Activated T-cell treated with anti-CD3 and anti-CD28 coated beads, Interleukin-2, amount 50 U/mL, for 72 hours (primary cell): ENCODE measurements at regions not wholly inside any gene's neighbourhood (a gene's known extent, or its start where the extent isn't known, plus 50 kb on each side); places are given as distances from the start of the nearest gene placed in this dataset.

Source experiments
- ATAC-seq, 2 donors: fragments of 150-1000 bp; cut with Tn5 transposase; replicated peaks in 1 of 2; 2 replicates each; pipeline ENCODE4 v1.10.0; 2021; ENCODE audit warnings: moderate library complexity in 2 of 2, mild to moderate bottlenecking in 1 of 2
- DNase-seq, 2 donors: peaks; one replicate each; pipeline ENCODE4 v3.0.0; 2021 to 2022; ENCODE audit warnings: mixed read lengths in 1 of 2
- H3K27ac Mint-ChIP-seq: one replicate; pipeline ENCODE4 v1.8.0; 2022; ENCODE audit warnings: mild to moderate bottlenecking, moderate library complexity, mixed read lengths
- H3K27me3 Mint-ChIP-seq: one replicate; pipeline ENCODE4 v1.8.0; 2022; ENCODE audit warnings: low read depth, mixed read lengths
- H3K36me3 Mint-ChIP-seq, 2 donors: one replicate each; pipeline ENCODE4 v1.8.0; 2022; ENCODE audit warnings: mixed read lengths in 2 of 2, mild to moderate bottlenecking in 1 of 2; ENCODE audit not compliant: insufficient read depth in 2 of 2
- H3K4me1 Mint-ChIP-seq: one replicate; pipeline ENCODE4 v1.8.0; 2022; ENCODE audit warnings: low read depth, mixed read lengths
- H3K4me3 Mint-ChIP-seq, 2 donors: one replicate each; pipeline ENCODE4 v1.8.0; 2022; ENCODE audit warnings: mild to moderate bottlenecking in 2 of 2, mixed read lengths in 2 of 2, moderate library complexity in 2 of 2
- H3K9me3 Mint-ChIP-seq, 2 donors: one replicate each; pipeline ENCODE4 v1.8.0; 2022; ENCODE audit warnings: mixed read lengths in 2 of 2

DNA sequence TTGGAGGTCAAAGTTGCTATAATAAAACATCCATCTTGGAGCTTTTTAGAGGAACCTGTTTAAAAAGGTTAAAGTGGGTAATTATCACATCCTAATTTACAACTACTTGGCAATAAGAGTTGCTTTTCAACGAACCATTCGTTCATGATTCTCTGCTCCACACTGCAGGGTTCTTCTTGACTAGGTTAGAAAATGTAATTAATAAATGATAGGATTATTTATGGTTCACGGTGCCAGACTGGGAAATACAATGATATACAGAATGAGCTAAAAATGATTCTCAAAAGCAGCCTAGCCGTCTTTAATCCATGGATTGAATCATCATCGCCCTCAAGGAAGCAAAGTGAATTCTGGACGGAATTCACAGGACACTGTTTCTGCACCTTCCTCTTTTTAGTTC lies 291.2 kb downstream of the TEX29 start:
- ATAC-seq: no peak
- H3K27me3 Mint-ChIP-seq: peaks cover 7% of the 10 kb centered on the region

GRCh38 chr13:111612886-111613285 lies 292.4 kb downstream of the TEX29 start:
- ATAC-seq (no peak), DNase-seq (no peak)
- no peak overlapping the region for H3K27ac Mint-ChIP-seq
- no peaks in the 10 kb centered on the region for H3K4me1 Mint-ChIP-seq
- H3K27me3 Mint-ChIP-seq: peaks cover 5% of the 10 kb centered on the region
- no peak overlapping the region for H3K4me3 Mint-ChIP-seq
- H3K36me3 Mint-ChIP-seq: no peaks in the 10 kb centered on the region
- no peaks in the 10 kb centered on the region for H3K9me3 Mint-ChIP-seq

More for the DNA sequence above, 291.2 kb downstream of the TEX29 start:
- H3K4me1 Mint-ChIP-seq: no peaks in the 10 kb centered on the region
- no peak for DNase-seq
- no peaks in the 10 kb centered on the region for H3K9me3 Mint-ChIP-seq
- H3K27ac Mint-ChIP-seq: no peak overlapping the region
- no peaks in the 10 kb centered on the region for H3K36me3 Mint-ChIP-seq
- no peak overlapping the region for H3K4me3 Mint-ChIP-seq

GRCh38 chr13:111614009-111614408 lies 293.6 kb downstream of the TEX29 start:
- H3K9me3 Mint-ChIP-seq: no peaks in the 10 kb centered on the region
- ATAC-seq (no peak), DNase-seq (no peak)
- no peaks in the 10 kb centered on the region for H3K36me3 Mint-ChIP-seq
- no peaks in the 10 kb centered on the region for H3K4me1 Mint-ChIP-seq
- H3K27ac Mint-ChIP-seq: no peak overlapping the region
- no peaks in the 10 kb centered on the region for H3K27me3 Mint-ChIP-seq
- H3K4me3 Mint-ChIP-seq: no peak overlapping the region

GRCh38 chr13:111614613-111615012 lies 294.2 kb downstream of the TEX29 start:
- H3K27me3 Mint-ChIP-seq: no peaks in the 10 kb centered on the region
- no peak overlapping the region for H3K4me3 Mint-ChIP-seq
- no peak overlapping the region for H3K27ac Mint-ChIP-seq
- H3K4me1 Mint-ChIP-seq: no peaks in the 10 kb centered on the region
- H3K9me3 Mint-ChIP-seq: no peaks in the 10 kb centered on the region
- no peaks in the 10 kb centered on the region for H3K36me3 Mint-ChIP-seq
- DNase-seq: no peak
- ATAC-seq: no peak

DNA sequence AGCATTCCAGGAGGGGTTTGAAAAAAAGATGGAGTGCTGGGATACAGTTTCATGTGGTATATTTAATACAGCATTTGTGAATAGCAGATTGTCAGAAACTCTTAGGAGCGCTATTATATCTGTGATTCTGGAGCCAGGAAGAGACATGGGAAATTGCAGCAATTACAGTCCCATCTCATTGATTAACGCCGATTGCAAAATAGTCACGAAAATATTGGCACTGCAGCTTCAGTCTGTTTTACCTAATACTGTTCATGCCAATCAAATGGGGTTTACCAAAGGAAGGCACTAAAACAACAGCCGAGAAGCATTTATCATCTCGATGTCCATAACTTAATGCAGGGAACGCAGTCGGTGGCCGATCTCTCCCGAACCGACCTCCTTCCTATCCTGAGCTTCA lies 295.8 kb downstream of the TEX29 start:
- Mint-ChIP-seq H3K27me3 (no peaks in the 10 kb centered on the region), H3K27ac (no peak overlapping the region), H3K4me3 (no peak overlapping the region), H3K4me1 (no peaks in the 10 kb centered on the region), H3K36me3 (no peaks in the 10 kb centered on the region), H3K9me3 (no peaks in the 10 kb centered on the region)
- ATAC-seq (no peak), DNase-seq (no peak)

- Mint-ChIP-seq H3K36me3 (no peaks in the 10 kb centered on the region), H3K27me3 (no peaks in the 10 kb centered on the region), H3K4me3 (no peak overlapping the region), H3K4me1 (no peaks in the 10 kb centered on the region), H3K9me3 (no peaks in the 10 kb centered on the region), H3K27ac (no peak overlapping the region)
- ATAC-seq: no peak
- DNase-seq: no peak
Observed at GRCh38 chr13:111620166-111620565, 299.7 kb downstream of the TEX29 start.

GRCh38 chr13:111620586-111620985 lies 300.1 kb downstream of the TEX29 start:
- ATAC-seq (no peak), DNase-seq (no peak)
- H3K4me3 Mint-ChIP-seq: no peak overlapping the region
- H3K4me1 Mint-ChIP-seq: no peaks in the 10 kb centered on the region
- no peaks in the 10 kb centered on the region for H3K9me3 Mint-ChIP-seq
- H3K27ac Mint-ChIP-seq: no peak overlapping the region
- no peaks in the 10 kb centered on the region for H3K36me3 Mint-ChIP-seq
- H3K27me3 Mint-ChIP-seq: no peaks in the 10 kb centered on the region

DNA sequence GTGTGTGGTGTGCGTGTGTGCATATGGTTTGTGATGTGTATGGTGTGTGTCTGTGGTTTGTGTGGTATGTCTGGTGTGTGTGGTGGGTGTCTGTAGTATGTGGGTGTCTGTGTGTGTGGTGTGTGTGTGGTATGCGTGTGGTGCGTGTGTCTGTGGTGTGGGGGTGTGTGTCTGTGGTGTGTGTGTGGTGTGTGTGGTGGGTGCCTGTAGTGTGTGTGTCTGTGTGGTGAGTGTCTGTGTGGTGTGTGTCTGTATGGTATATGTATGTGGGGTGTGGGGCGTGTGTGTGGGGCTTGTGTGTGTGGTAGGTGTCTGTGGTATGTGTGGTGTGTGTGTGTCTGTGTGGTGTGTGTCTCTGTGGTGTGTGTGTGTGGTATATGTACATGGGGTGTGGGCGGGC lies 300.7 kb downstream of the TEX29 start:
- no peaks in the 10 kb centered on the region for H3K27me3 Mint-ChIP-seq
- no peak overlapping the region for H3K4me3 Mint-ChIP-seq
- ATAC-seq (no peak), DNase-seq (no peak)
- no peaks in the 10 kb centered on the region for H3K9me3 Mint-ChIP-seq
- no peak overlapping the region for H3K27ac Mint-ChIP-seq
- no peaks in the 10 kb centered on the region for H3K4me1 Mint-ChIP-seq
- no peaks in the 10 kb centered on the region for H3K36me3 Mint-ChIP-seq

GRCh38 chr13:111622051-111622531 lies 301.6 kb downstream of the TEX29 start:
- Mint-ChIP-seq H3K36me3 (no peaks in the 10 kb centered on the region), H3K4me3 (no peak overlapping the region), H3K9me3 (no peaks in the 10 kb centered on the region), H3K27ac (no peak overlapping the region), H3K4me1 (no peaks in the 10 kb centered on the region), H3K27me3 (no peaks in the 10 kb centered on the region)
- ATAC-seq (no peak), DNase-seq (no peak)

DNA sequence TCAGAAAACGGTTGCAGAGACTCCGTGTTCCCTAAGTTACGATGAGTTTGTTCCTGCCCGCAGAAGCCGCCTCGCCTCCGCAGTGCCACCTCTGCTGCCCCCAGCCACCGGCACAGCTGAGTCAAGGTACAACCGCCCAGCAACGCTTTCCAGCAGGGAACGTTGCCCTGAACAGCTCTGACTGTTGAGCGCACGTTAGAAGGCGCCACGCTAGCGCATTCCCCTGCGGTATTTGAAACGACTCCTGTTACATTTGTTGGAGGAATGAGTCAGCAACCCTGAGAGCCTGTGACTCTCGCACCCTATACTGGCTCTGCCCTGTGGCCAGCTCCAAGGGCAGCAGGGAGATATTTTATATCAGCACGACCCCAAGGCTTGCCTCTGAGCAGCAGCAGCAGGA lies 302.8 kb downstream of the TEX29 start:
- Mint-ChIP-seq H3K27ac (no peak overlapping the region), H3K27me3 (no peaks in the 10 kb centered on the region), H3K36me3 (no peaks in the 10 kb centered on the region), H3K4me3 (no peak overlapping the region), H3K9me3 (no peaks in the 10 kb centered on the region), H3K4me1 (no peaks in the 10 kb centered on the region)
- DNase-seq (no peak), ATAC-seq (no peak)

DNA sequence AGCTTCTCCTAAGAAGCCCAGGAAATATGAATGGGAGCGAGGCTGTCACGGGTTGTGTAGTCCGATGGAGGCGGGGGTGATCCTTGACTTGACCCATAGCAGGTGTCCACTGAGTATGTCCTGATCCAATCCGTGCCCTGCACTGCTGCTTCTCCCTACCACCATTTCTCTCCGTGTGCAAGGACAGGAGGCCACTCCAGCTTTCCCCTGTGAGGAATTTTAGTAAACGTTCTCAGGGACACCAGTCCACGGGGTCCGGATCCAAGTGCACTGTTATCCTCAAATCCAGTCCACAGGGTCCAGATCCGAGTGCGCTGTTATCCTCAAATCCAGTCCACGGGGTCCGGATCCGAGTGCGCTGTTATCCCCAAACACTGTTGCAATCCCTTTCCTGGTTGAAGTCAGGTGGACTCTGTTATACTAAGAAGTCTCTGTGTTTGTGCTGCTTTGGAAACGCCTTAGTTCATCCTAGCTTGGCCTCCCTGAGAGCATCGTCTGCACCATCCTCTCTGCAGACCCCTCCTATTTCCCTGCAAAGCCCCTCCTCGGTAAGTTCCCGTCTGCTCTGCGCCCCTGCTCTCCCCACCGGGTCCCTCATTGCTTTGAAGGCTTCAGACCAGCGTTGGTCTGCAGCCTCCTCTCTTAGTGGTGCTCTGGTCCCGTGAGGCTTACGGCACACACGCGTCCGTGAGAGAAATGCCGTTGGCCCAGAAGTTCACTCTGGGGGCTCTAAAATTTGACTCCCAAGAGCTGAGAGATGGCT lies 303.5 kb downstream of the TEX29 start:
- ATAC-seq (no peak), DNase-seq (no peak)
- Mint-ChIP-seq H3K9me3 (no peaks in the 10 kb centered on the region), H3K4me1 (no peaks in the 10 kb centered on the region), H3K4me3 (no peak overlapping the region), H3K27ac (no peak overlapping the region), H3K36me3 (no peaks in the 10 kb centered on the region), H3K27me3 (no peaks in the 10 kb centered on the region)

DNA sequence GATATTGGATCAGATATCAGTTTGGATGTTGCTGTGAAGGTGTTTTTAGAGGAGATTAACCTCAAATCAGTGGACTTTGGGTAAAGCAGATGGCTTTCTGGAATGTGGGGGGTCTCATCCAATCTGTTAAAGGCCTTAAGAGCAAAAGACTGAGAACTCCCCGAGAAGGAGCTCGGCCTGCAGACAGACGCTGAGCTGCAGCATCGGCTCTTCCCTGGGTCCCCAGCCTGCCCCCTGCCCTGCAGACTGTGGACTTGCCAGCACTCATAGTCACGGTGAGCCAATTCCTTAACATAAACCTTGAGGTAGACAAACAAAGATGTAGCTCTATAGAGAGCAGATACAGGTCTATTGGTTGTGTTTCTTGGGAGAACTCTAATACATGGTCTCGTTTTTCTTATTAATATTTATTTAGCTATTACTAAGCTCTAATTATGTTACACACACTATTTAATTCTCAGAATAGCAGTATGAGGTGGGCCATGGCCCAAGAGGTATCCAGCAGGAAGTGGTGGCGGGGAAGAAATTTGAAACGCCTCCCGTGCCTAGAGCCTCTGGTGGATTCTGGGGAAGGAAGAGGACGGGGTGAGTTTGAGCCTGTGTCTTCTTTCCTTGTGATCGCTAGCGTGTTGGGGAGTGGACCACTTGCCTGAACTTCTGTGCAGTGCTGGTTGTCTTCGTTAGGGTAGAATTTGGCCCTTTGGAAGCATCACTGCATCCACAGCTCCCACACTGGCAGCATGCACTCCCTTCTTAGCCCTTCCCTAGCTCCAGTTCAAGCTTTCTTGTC lies 305.3 kb downstream of the TEX29 start:
- ATAC-seq (no peak), DNase-seq (no peak)
- Mint-ChIP-seq H3K9me3 (no peaks in the 10 kb centered on the region), H3K4me3 (no peak overlapping the region), H3K4me1 (no peaks in the 10 kb centered on the region), H3K27ac (no peak overlapping the region), H3K36me3 (no peaks in the 10 kb centered on the region), H3K27me3 (no peaks in the 10 kb centered on the region)

DNA sequence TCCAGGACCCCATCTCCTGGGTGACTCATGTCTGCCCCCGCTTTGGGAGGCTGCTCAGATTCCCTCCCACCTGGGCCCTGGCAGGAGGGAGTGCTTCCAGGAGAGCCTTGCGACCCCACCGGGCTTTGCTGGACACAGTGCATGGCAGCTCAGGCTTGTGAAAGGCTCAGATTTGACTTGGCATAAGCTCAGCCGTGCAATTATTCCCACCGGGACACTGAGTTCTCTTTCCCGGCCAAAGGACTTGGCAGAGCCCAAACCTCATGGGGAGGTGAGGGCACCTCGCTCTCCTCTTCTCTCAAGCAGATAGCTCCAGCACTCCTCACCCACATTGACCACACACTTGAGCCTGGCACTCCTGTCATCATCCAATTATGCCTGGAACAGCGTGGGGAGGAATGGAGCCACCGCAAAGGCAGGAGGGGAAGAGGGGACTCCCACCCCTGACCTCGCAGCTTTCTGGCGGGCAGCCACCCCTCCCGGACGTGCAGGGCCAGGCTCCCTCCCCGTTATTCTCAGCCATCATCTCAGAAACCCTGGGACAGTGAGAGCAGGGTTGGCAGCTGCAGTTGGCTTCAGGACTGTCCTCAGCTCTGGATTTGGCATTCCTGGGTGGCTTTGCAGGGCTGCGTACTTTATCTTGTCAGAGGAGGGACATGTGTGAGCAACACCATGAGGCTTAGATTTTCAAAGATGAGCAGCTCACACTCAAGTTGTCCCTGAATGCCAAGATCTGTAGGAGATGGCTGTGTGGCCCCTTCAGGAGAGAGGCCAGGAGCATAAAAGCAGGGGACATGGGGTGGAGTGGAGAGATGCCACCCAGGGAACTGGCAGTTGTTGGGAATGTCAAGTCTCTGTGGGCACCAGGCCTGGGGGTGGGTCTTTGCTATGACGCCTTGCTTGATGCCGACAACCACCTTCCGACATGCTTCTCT lies 306.2 kb downstream of the TEX29 start:
- H3K4me3 Mint-ChIP-seq: no peak overlapping the region

More for the DNA sequence above, 306.2 kb downstream of the TEX29 start:
- no peak for DNase-seq
- no peak overlapping the region for H3K27ac Mint-ChIP-seq
- H3K36me3 Mint-ChIP-seq: no peaks in the 10 kb centered on the region
- H3K27me3 Mint-ChIP-seq: no peaks in the 10 kb centered on the region
- no peaks in the 10 kb centered on the region for H3K9me3 Mint-ChIP-seq
- no peaks in the 10 kb centered on the region for H3K4me1 Mint-ChIP-seq
- ATAC-seq: no peak
